HepG2 (cell line): ENCODE measurements at regions not wholly inside any gene's neighbourhood (a gene's known extent, or its start where the extent isn't known, plus 50 kb on each side); places are given as distances from the start of the nearest gene placed in this dataset.
"Not testable (repeated sequence)": the region's sequence is repeated elsewhere in the genome, so short reads cannot be mapped to it uniquely, and the experiment has no call there.

Experiments used
- ATAC-seq: fragments of 200-7000 bp; cut with Tn5 transposase; 3 replicates; pipeline ENCODE4 v1.9.1; 2020; ENCODE audit warnings: mild to moderate bottlenecking, moderate library complexity
- BruUV-seq: library from RNA; stranded (reverse); fragments of 400-500 nt; replicated peaks from 2 replicates; lab custom pipeline; 2021; lab: Mats Ljungman, UMichigan
- CTCF ChIA-PET: fragments of 300-600 bp; formaldehyde crosslinking; extraction: SDS; loops from one replicate; lab custom pipeline; 2021; ENCODE audit warnings: low total read pairs, inconsistent platforms, low intra/inter-chr PET ratio; lab: Yijun Ruan, JAX
- POLR2A ChIA-PET: fragments of 350-600 bp; sonication (Branson Sonifier 250); formaldehyde crosslinking; loops from one replicate; lab custom pipeline; 2020; ENCODE audit warnings: antibody characterized with exemption, inconsistent platforms; lab: Yijun Ruan, JAX
- DNase-seq: peaks from one replicate; pipeline ENCODE4 v3.0.0-alpha.2; 2015; ENCODE audit warnings: low spot score
- FAIRE-seq: peaks from 3 replicates; lab custom pipeline; 2011; peaks lifted over from hg19 to GRCh38; lab: Jason Lieb, UNC
- H2AFZ ChIP-seq: one replicate; pipeline ENCODE4 v1.6.1; 2011; ENCODE audit warnings: low read length, inconsistent platforms
- H3K27ac ChIP-seq: fragments of 300-600 bp; 3 replicates; pipeline ENCODE4 v1.8.0; 2011; ENCODE audit warnings: mixed run types, mild to moderate bottlenecking, mixed read lengths, low read length, inconsistent platforms; ENCODE audit not compliant: insufficient read depth; ENCODE audit errors: extremely low read length
- H3K27me3 ChIP-seq, 2 experiments: fragments of 200-600 bp in 1 of 2; 2 replicates in 1 of 2; 3 replicates in 1 of 2; pipeline versions ENCODE4 v1.6.0 to v1.8.0; 2011; ENCODE audit warnings: low read length in 2 of 2, mild to moderate bottlenecking in 2 of 2, moderate library complexity in 2 of 2, inconsistent platforms in 1 of 2; ENCODE audit not compliant: insufficient read depth in 2 of 2, control insufficient read depth in 1 of 2
- H3K36me3 ChIP-seq, 2 experiments: fragments of 200-600 bp in 1 of 2; replicated peaks in 1 of 2; 2 replicates in 1 of 2; 3 replicates in 1 of 2; pipeline versions ENCODE4 v1.5.1 to v1.8.0; 2011; ENCODE audit warnings: low read length in 2 of 2, inconsistent platforms in 1 of 2; ENCODE audit not compliant: insufficient read depth in 2 of 2, control insufficient read depth in 1 of 2
- H3K4me1 ChIP-seq: 2 replicates; pipeline ENCODE4 v1.5.1; 2012; ENCODE audit warnings: low read length, inconsistent platforms; ENCODE audit not compliant: insufficient read depth
- H3K4me2 ChIP-seq: 2 replicates; pipeline ENCODE4 v1.6.0; 2011; ENCODE audit warnings: low read depth, low read length, inconsistent platforms
- H3K4me3 ChIP-seq, 3 experiments: fragments of 200-600 bp in 1 of 3; sonication (generic), shearing (Covaris generic) in 1 of 3; replicated peaks in 1 of 3; 2 replicates each; pipeline ENCODE4 v1.5.1; 2011 to 2016; ENCODE audit warnings: low read length in 3 of 3, inconsistent platforms in 2 of 3, low read depth in 2 of 3, mild to moderate bottlenecking in 2 of 3, control low read depth in 1 of 3, mixed read lengths in 1 of 3; ENCODE audit not compliant: insufficient read depth in 1 of 3
- H3K79me2 ChIP-seq: one replicate; pipeline ENCODE4 v1.6.1; 2011; ENCODE audit warnings: low read length, inconsistent platforms; ENCODE audit not compliant: insufficient read depth
- H3K9ac ChIP-seq: 2 replicates; pipeline ENCODE4 v1.6.0; 2011; ENCODE audit warnings: mild to moderate bottlenecking, low read depth, low read length, inconsistent platforms; ENCODE audit not compliant: insufficient read depth
- H3K9me3 ChIP-seq: 2 replicates; pipeline ENCODE4 v1.5.1; 2012; ENCODE audit warnings: mild to moderate bottlenecking, low read length
- H4K20me1 ChIP-seq: 2 replicates; pipeline ENCODE4 v1.6.0; 2011; ENCODE audit warnings: inconsistent platforms, mild to moderate bottlenecking, low read length, moderate library complexity; ENCODE audit not compliant: insufficient read depth
- ATF1 ChIP-seq: IDR thresholded peaks from 2 replicates; pipeline ENCODE4 v1.6.1; 2016; ENCODE audit warnings: mild to moderate bottlenecking, control low read depth
- ATF7-NPFF ChIP-seq: sonication (generic); formaldehyde crosslinking; IDR thresholded peaks from 2 replicates; pipeline ENCODE4 v1.8.1; 2023; ENCODE audit warnings: mild to moderate bottlenecking, low read depth, missing genetic modification reagents, moderate library complexity
- ZKSCAN1 ChIP-seq: fragments of 150-350 bp; IDR thresholded peaks from 2 replicates; pipeline ENCODE4 v1.6.1; 2014; ENCODE audit warnings: low read length
- ZNF136 ChIP-seq: sonication (generic); formaldehyde crosslinking; IDR thresholded peaks from 2 replicates; pipeline ENCODE4 v1.8.1; 2022; ENCODE audit warnings: low read depth, mild to moderate bottlenecking, moderate library complexity, missing genetic modification reagents
- whole genome bisulfite sequencing: methylation state at CpG from one replicate; pipeline ENCODE4 v1.1.6; 2017; ENCODE audit warnings: low lambda C conversion rate; 5-methylcytosine and 5-hydroxymethylcytosine counted together
- in situ Hi-C: cut with HindIII; loops from 2 replicates; pipeline ENCODE4 v1.10.0; 2017; ENCODE audit warnings: low pct_unique_long_range_greater_than_20kb; ENCODE audit not compliant: extremely low pct_ligation_motif_present
- intact Hi-C: fragments of 100-400 bp; cut with micrococcal nuclease; formaldehyde crosslinking; loops from one replicate; pipeline ENCODE4 v1.10.0; 2022; ENCODE audit not compliant: unreplicated experiment

GRCh38 chrY:16831766-16832165 lies 1048.3 kb downstream of the CDY2B start:
- H2AFZ ChIP-seq = no peak overlapping the region
- no peak overlapping the region for H3K4me3 ChIP-seq
- TF ChIP-seq ATF7-NPFF (CRISPR knock-in tag) = no peak
- no peak for TF ChIP-seq ATF1
- TF ChIP-seq ZKSCAN1 = no peak
- TF ChIP-seq ZNF136 (CRISPR knock-in tag) = no peak
- TF ChIP-seq, all 625 proteins: peak for 0
- no peaks in the 10 kb centered on the region for H4K20me1 ChIP-seq
- in situ Hi-C loops = no loop called here
- no TSS peak for BruUV-seq
- no peak overlapping the region for H3K9ac ChIP-seq
- ChIA-PET POLR2A (no interaction called here), CTCF (no interaction called here)
- 8% methylated on average over 4 of the region's 6 CpGs for WGBS
- peaks cover 48% of the 10 kb centered on the region for H3K9me3 ChIP-seq
- intact Hi-C loops = no loop called here
- no peak overlapping the region for H3K27ac ChIP-seq
- DNase-seq (no peak), ATAC-seq (no peak), FAIRE-seq (no peak)
- H3K27me3 ChIP-seq = no peaks in the 10 kb centered on the region
- H3K4me2 ChIP-seq = no peak overlapping the region
- H3K36me3 ChIP-seq = no peaks in the 10 kb centered on the region
- no peaks in the 10 kb centered on the region for H3K79me2 ChIP-seq
- no peaks in the 10 kb centered on the region for H3K4me1 ChIP-seq

DNA sequence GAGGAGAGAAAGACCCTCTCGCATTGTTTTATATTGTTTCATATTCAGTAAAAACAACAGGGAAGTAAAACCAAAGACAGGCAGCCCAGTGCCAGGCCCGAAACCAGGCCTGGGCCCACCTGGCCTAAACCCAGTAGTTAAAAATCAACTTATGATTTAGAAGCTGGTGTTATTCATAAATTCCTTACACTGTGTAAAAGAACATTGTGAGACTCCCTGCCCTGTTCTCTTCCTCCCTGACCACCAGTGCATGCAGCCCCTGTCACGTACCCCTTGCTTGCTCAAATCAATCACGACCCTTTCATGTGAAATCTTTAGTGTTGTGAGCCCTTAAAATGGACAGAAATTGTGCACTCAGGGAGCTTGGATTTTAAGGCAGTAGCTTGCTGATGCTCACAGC lies 1048.7 kb downstream of the CDY2B start:
- POLR2A ChIA-PET, FAIRE-seq, ATAC-seq, H2AFZ ChIP-seq, H3K4me2 ChIP-seq, H4K20me1 ChIP-seq, in situ Hi-C loops, H3K36me3 ChIP-seq, H3K79me2 ChIP-seq, CTCF ChIA-PET, H3K27me3 ChIP-seq, H3K27ac ChIP-seq, H3K4me3 ChIP-seq, H3K9ac ChIP-seq, BruUV-seq, DNase-seq, H3K4me1 ChIP-seq, intact Hi-C loops: not testable (repeated sequence)
- H3K9me3 ChIP-seq = peaks cover 45% of the 10 kb centered on the region
- 21% methylated on average over 4 of the region's 4 CpGs for WGBS
